ENCODE measurements at regions not wholly inside any gene's neighbourhood (a gene's known extent, or its start where the extent isn't known, plus 50 kb on each side); places are given as distances from the start of the nearest gene placed in this dataset.

DNA sequence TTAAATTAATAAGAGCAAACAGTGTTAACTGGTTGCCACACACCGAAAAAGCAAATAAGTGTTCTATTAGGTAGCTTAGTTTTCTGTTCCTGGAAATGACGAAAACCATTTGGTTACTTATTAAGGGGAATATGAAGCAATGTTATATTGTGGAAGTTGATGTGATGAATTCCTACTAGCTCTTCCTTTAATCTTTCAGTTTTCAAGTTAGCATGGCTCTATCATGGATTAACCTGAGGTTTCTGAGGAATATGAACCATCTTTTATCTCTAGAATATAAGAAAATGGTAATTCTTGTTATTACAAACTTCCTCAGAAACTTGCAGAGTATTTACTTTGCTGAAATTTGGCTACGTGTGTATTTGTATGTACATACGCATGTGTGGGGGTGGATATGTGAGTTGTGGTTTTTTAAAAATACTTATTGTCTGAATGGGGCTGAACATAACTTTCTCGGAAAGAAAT is 245.7 kb downstream of the KCNC2 start (continued):
- TF ChIP-seq CEBPG (CRISPR knock-in tag; IDR thresholded peaks at IDR 0.05) = peak; percentile 47; the same call in 1 of the 2 replicates
- no peak for TF ChIP-seq ZNF530 (CRISPR knock-in tag; IDR thresholded peaks at IDR 0.05; ENCODE audit: low read depth)
- TF ChIP-seq ATF1 (CRISPR knock-in tag; IDR thresholded peaks at IDR 0.05) = peak; percentile 44; the same call in 1 of the 2 replicates

DNA sequence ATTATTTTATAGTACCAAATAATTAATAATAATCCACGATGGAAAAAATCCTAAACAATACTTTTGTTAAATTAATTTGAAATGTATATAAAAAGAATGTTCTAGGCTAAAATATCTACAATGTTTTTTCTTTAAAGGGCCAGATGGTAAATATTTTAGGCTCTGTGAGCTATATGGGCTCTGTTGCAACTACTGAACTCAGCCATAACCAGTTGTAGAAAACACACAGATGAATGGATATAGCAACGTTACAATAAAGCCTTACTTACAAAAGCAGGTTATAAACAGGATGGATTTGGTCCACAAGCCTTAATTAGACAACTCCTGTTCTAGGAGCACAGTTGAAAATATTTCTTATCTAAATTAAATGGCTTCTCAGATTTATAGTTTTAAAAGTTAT is 245.2 kb downstream of the KCNC2 start:
- in situ Hi-C loops (cut with HindIII; ENCODE audit: extremely low pct_ligation_motif_present, low pct_unique_long_range_greater_than_20kb) (no loop called here), intact Hi-C loops (cut with micrococcal nuclease; ENCODE audit: unreplicated experiment) (no loop called here)
- Histone ChIP-seq H4K20me1 (ENCODE audit: insufficient read depth, low read length) (no peaks in the 10 kb centered on the region), H3K9me3 (ENCODE audit: low read length) (no peaks in the 10 kb centered on the region), H3K27me3 (ENCODE audit: control insufficient read depth in 1 of 2, insufficient read depth in 2 of 2, low read length in 2 of 2) (no peaks in the 10 kb centered on the region), H3K36me3 (replicated peaks in 1 of 2; ENCODE audit: control insufficient read depth in 1 of 2, insufficient read depth in 2 of 2, low read length in 2 of 2) (no peaks in the 10 kb centered on the region), H3K4me3 (replicated peaks in 1 of 3; ENCODE audit: insufficient read depth in 1 of 3, low read depth in 2 of 3, low read length in 3 of 3) (no peak overlapping the region), H3K4me2 (ENCODE audit: low read depth, low read length) (no peak overlapping the region), H3K9ac (ENCODE audit: insufficient read depth, low read depth, low read length) (no peak overlapping the region), H3K79me2 (ENCODE audit: insufficient read depth, low read length) (no peaks in the 10 kb centered on the region), H2AFZ (ENCODE audit: low read length) (no peak overlapping the region), H3K27ac (ENCODE audit: extremely low read length, insufficient read depth, low read length) (no peak overlapping the region), H3K4me1 (ENCODE audit: insufficient read depth, low read length) (0 out of 2 replicates have a peak, but pooled peaks cover 7% of the 10 kb centered on the region)
- ChIA-PET POLR2A (no interaction called here), CTCF (ENCODE audit: low intra/inter-chr PET ratio, low total read pairs) (no interaction called here)
- ATAC-seq (no peak), DNase-seq (ENCODE audit: low spot score) (no peak), FAIRE-seq (no peak)
- WGBS (ENCODE audit: low lambda C conversion rate) = 17% methylated on average over 2 of the region's 2 CpGs
- no TSS peak for BruUV-seq (replicated peaks)
- TF ChIP-seq, protein P1, sequence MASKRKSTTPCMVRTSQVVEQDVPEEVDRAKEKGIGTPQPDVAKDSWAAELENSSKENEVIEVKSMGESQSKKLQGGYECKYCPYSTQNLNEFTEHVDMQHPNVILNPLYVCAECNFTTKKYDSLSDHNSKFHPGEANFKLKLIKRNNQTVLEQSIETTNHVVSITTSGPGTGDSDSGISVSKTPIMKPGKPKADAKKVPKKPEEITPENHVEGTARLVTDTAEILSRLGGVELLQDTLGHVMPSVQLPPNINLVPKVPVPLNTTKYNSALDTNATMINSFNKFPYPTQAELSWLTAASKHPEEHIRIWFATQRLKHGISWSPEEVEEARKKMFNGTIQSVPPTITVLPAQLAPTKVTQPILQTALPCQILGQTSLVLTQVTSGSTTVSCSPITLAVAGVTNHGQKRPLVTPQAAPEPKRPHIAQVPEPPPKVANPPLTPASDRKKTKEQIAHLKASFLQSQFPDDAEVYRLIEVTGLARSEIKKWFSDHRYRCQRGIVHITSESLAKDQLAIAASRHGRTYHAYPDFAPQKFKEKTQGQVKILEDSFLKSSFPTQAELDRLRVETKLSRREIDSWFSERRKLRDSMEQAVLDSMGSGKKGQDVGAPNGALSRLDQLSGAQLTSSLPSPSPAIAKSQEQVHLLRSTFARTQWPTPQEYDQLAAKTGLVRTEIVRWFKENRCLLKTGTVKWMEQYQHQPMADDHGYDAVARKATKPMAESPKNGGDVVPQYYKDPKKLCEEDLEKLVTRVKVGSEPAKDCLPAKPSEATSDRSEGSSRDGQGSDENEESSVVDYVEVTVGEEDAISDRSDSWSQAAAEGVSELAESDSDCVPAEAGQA (IDR thresholded peaks at IDR 0.05; ENCODE audit: low read depth) = no peak
- TF ChIP-seq, protein P1 (CRISPR knock-in tag; IDR thresholded peaks at IDR 0.05; ENCODE audit: borderline replicate concordance) = no peak
- TF ChIP-seq RBM22 (optimal IDR thresholded peaks at IDR 0.05; ENCODE audit: low read length) (no peak), ZNF619 (CRISPR knock-in tag; IDR thresholded peaks at IDR 0.05) (no peak)
- TF ChIP-seq, protein P2, sequence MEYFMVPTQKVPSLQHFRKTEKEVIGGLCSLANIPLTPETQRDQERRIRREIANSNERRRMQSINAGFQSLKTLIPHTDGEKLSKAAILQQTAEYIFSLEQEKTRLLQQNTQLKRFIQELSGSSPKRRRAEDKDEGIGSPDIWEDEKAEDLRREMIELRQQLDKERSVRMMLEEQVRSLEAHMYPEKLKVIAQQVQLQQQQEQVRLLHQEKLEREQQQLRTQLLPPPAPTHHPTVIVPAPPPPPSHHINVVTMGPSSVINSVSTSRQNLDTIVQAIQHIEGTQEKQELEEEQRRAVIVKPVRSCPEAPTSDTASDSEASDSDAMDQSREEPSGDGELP (IDR thresholded peaks at IDR 0.05; ENCODE audit: borderline replicate concordance, low read depth) = no peak
- TF ChIP-seq, protein P3, sequence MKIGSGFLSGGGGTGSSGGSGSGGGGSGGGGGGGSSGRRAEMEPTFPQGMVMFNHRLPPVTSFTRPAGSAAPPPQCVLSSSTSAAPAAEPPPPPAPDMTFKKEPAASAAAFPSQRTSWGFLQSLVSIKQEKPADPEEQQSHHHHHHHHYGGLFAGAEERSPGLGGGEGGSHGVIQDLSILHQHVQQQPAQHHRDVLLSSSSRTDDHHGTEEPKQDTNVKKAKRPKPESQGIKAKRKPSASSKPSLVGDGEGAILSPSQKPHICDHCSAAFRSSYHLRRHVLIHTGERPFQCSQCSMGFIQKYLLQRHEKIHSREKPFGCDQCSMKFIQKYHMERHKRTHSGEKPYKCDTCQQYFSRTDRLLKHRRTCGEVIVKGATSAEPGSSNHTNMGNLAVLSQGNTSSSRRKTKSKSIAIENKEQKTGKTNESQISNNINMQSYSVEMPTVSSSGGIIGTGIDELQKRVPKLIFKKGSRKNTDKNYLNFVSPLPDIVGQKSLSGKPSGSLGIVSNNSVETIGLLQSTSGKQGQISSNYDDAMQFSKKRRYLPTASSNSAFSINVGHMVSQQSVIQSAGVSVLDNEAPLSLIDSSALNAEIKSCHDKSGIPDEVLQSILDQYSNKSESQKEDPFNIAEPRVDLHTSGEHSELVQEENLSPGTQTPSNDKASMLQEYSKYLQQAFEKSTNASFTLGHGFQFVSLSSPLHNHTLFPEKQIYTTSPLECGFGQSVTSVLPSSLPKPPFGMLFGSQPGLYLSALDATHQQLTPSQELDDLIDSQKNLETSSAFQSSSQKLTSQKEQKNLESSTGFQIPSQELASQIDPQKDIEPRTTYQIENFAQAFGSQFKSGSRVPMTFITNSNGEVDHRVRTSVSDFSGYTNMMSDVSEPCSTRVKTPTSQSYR (CRISPR knock-in tag; IDR thresholded peaks at IDR 0.05; ENCODE audit: borderline replicate concordance) = no peak
- TF ChIP-seq, protein P4, sequence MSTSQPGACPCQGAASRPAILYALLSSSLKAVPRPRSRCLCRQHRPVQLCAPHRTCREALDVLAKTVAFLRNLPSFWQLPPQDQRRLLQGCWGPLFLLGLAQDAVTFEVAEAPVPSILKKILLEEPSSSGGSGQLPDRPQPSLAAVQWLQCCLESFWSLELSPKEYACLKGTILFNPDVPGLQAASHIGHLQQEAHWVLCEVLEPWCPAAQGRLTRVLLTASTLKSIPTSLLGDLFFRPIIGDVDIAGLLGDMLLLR (CRISPR knock-in tag; IDR thresholded peaks at IDR 0.05) = no peak

All from HepG2 (cell line).